ENCODE measurements at regions not wholly inside any gene's neighbourhood (a gene's known extent, or its start where the extent isn't known, plus 50 kb on each side); places are given as distances from the start of the nearest gene placed in this dataset.

GRCh38 chr6:1233924-1234323 lies 78.0 kb upstream of the FOXQ1 start:
- TF ChIP-seq GABPA (IDR thresholded peaks at IDR 0.05; ENCODE audit: low read depth) (no peak), POLR2AphosphoS5 (IDR thresholded peaks at IDR 0.05; ENCODE audit: low read depth) (no peak), CTCF (IDR thresholded peaks at IDR 0.05; ENCODE audit: insufficient read depth, low read length) (no peak), REST (IDR thresholded peaks at IDR 0.05; ENCODE audit: insufficient replicate concordance, low read depth) (no peak), SPI1 (IDR thresholded peaks at IDR 0.05; ENCODE audit: borderline replicate concordance, low read depth) (no peak)
- no peaks in the 10 kb centered on the region for H3K27me3 ChIP-seq (ENCODE audit: insufficient read depth, poor library complexity, severe bottlenecking)
- H3K27ac ChIP-seq (replicated peaks) = no peak overlapping the region
- no peak overlapping the region for H3K4me3 ChIP-seq (replicated peaks; ENCODE audit: insufficient read depth, low read length)
- DNase-seq (ENCODE audit: low read depth in 1 of 2, low spot score in 1 of 2) = no peak

GRCh38 chr6:1232578-1232977 lies 79.3 kb upstream of the FOXQ1 start:
- Histone ChIP-seq H3K4me3 (replicated peaks; ENCODE audit: insufficient read depth, low read length) (no peak overlapping the region), H3K27me3 (ENCODE audit: insufficient read depth, poor library complexity, severe bottlenecking) (no peaks in the 10 kb centered on the region), H3K27ac (replicated peaks) (no peak overlapping the region)
- DNase-seq (ENCODE audit: low read depth in 1 of 2, low spot score in 1 of 2) = no peak
- TF ChIP-seq GABPA (IDR thresholded peaks at IDR 0.05; ENCODE audit: low read depth) (no peak), POLR2AphosphoS5 (IDR thresholded peaks at IDR 0.05; ENCODE audit: low read depth) (no peak), REST (IDR thresholded peaks at IDR 0.05; ENCODE audit: insufficient replicate concordance, low read depth) (no peak), CTCF (IDR thresholded peaks at IDR 0.05; ENCODE audit: insufficient read depth, low read length) (no peak), SPI1 (IDR thresholded peaks at IDR 0.05; ENCODE audit: borderline replicate concordance, low read depth) (no peak)

- TF ChIP-seq CTCF (IDR thresholded peaks at IDR 0.05; ENCODE audit: insufficient read depth, low read length) = no peak
- TF ChIP-seq SPI1 (IDR thresholded peaks at IDR 0.05; ENCODE audit: borderline replicate concordance, low read depth) = no peak
- TF ChIP-seq GABPA (IDR thresholded peaks at IDR 0.05; ENCODE audit: low read depth) = no peak
- no peak for TF ChIP-seq REST (IDR thresholded peaks at IDR 0.05; ENCODE audit: insufficient replicate concordance, low read depth)
- TF ChIP-seq POLR2AphosphoS5 (IDR thresholded peaks at IDR 0.05; ENCODE audit: low read depth) = no peak
- Histone ChIP-seq H3K4me3 (replicated peaks; ENCODE audit: insufficient read depth, low read length) (no peak overlapping the region), H3K27me3 (ENCODE audit: insufficient read depth, poor library complexity, severe bottlenecking) (no peaks in the 10 kb centered on the region), H3K27ac (replicated peaks) (no peak overlapping the region)
- no peak for DNase-seq (ENCODE audit: low read depth in 1 of 2, low spot score in 1 of 2)
Observed at GRCh38 chr6:1231941-1232340, 80.0 kb upstream of the FOXQ1 start.

Data from HL-60 (cell line).